Fibroblast of mammary gland (primary cell): ENCODE measurements at regions not wholly inside any gene's neighbourhood (a gene's known extent, or its start where the extent isn't known, plus 50 kb on each side); places are given as distances from the start of the nearest gene placed in this dataset.
A peak's percentile ranks its signal among the peaks of the same experiment; 100 is the strongest.

Experiments
- DNase-seq: peaks from one replicate; pipeline ENCODE4 v3.0.0-alpha.2; 2010; ENCODE audit warnings: low read depth
- H3K4me3 ChIP-seq: 2 replicates; pipeline ENCODE4 v1.5.1; 2011; ENCODE audit warnings: low read depth, mild to moderate bottlenecking, low read length, moderate library complexity; ENCODE audit not compliant: control insufficient read depth
- CTCF ChIP-seq: conservative IDR thresholded peaks from 2 replicates; pipeline ENCODE4 v1.5.1; 2011; ENCODE audit warnings: low read depth, low read length, inconsistent platforms; ENCODE audit not compliant: control insufficient read depth, insufficient read depth

DNA sequence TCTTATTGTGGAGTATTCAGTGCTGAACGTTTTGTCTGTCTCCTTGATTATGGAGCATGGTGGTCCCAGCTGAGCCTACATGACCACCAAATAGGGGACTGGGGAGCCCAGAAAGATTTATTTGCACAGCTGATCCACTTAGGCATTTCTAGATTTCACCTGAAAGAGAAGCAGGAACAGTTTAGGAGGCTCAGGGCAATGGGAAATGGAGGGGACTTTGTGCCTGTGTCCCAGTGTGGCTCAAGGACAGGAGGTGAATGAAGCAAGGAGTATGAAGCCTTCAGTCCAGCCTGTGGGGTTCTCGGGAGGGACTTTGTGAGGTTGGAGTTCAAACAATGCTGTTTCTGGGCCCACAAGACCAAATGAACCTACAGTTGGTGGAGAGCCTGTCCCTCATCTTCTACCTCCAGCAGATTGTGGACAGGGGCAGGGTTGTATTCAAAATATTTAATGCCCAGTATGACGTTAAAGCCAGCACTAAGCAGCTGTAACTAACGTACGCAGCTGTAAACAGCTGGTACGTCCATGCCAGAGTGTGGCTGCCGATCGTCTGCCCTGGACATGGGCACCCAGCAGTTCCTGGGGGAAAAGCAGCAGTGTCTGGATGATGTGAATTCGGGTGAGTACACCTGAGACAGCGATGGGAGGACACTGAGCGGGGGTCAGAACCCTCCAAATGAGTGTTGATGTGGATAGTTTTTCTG is 164.9 kb upstream of the RAB4A start:
- TF ChIP-seq CTCF: no peak
- no peak for DNase-seq
- H3K4me3 ChIP-seq: no peak overlapping the region

DNA sequence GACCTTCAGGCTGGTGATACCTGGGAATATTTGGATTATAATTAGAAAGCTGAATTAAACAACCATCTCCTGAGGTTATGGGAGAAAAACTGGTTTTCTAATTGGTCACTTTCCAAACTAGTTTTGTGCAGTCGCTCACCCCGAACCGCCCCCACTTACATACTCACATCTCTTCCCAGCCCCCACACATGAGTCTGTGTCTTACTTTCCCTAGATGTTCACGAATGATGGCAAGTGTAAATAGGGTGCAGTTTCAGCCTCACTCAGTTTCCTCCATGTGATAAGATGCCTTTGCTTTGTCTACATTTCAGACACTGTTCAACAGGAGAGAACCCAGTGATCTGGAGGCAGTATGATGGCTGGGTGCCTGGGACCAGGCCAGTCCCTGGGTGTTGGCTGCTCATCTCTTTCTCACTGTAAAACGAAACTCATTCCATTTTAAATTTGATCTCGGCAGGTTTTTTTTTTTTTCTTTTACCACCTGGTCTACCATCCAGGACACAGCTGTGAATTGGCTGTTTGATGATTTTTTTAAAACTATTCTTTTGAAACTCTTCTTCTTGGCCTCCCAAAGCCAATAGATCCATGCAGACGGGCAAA is 164.3 kb upstream of the RAB4A start:
- no peak for DNase-seq
- no peak overlapping the region for H3K4me3 ChIP-seq
- TF ChIP-seq CTCF: no peak

DNA sequence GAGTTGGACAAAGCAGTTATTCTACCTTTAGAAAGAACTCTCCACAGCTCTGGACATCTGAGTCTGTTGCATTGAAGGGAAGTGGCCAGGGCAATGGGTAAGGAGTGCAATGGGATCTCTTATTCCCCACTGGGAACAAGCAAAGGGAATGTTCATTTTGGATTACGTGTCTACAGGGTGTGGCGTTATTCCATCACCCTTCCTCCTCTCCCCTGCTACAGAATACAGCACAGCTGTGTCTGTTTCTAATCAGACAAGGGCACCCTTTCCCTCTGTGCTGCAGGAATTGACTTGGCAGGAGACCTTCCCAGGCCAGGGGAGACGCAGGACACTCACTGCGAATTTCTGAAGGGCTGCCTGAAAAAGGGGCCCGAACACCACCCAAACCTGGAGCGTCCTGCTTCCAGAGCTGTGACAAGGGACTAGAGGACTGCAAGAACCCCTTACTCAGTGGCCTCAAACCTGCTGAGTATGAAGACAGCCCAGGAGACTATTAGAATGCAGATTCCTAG is 163.6 kb upstream of the RAB4A start:
- no peak for TF ChIP-seq CTCF
- no peak overlapping the region for H3K4me3 ChIP-seq
- DNase-seq: peak; percentile 38

- DNase-seq: no peak
- TF ChIP-seq CTCF: no peak
- no peak overlapping the region for H3K4me3 ChIP-seq
Measured at GRCh38 chr1:229107972-229108371, 162.9 kb upstream of the RAB4A start.

DNA sequence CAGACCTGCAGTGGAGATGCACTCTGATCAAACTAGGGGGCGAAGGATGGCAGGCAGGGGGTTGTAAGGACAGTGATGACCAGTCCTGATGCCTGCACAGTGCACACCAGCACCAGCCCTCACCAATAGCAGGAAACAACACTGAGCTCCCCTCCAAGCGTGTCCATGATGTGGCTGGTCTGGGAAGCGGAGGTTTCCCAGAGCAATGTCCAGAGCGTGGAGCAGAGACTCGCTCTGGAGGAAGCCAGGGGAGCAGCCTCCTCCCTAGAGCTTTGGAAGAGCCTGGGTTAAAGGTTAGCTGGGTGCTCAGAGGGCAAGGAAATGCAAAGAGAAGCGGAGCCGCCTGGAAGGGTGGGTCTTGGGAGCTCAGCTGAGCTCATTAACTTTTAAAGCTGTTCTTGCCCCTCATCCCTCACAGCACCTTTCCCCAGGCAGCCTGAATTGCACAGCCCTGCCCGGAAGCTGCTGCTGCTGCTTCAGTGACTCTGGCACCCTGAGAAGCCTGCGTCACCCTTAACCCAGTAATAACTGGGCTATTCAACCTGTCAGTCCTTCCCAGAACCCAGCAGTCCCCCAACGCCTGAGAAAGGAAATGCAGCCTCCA is 162.2 kb upstream of the RAB4A start:
- no peak for DNase-seq
- no peak for TF ChIP-seq CTCF
- H3K4me3 ChIP-seq: no peak overlapping the region

DNA sequence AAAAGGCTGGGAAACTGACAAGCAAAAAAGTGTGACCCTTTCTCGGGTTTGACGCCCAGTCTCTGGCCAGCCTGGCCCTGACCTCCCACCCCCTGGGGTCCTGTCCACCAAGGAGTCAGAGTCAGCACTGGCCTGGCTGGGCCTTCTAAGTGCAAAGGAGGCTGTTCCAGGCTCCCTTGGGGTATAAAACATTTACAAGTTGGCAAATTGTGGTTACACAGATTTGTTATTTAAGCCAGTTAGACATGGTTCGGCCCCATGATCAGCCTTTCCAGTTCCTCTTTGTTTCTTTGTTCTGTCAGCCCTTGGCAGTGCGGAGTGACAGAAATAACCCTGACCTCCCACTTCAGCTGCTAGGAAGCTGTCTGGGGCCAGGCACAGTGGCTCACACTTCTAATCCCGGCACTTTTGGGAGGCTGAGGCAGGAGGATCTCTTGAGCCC is 161.6 kb upstream of the RAB4A start:
- TF ChIP-seq CTCF: no peak
- DNase-seq: no peak
- no peak overlapping the region for H3K4me3 ChIP-seq
